HG02943 (cell line): ENCODE measurements at regions not wholly inside any gene's neighbourhood (a gene's known extent, or its start where the extent isn't known, plus 50 kb on each side); places are given as distances from the start of the nearest gene placed in this dataset.

ENCODE experiments used
- ATAC-seq: cut with Tn5 transposase; IDR thresholded peaks from one replicate; pipeline ENCODE4 v1.9.1; 2021; ENCODE audit warnings: mild to moderate bottlenecking, low read depth, moderate library complexity; ENCODE audit not compliant: unreplicated experiment

GRCh38 chr5:58076483-58077257 lies 383.2 kb downstream of the PLK2 start:
- ATAC-seq = no peak

- ATAC-seq = no peak
Measured at GRCh38 chr5:58075907-58076306, 384.0 kb downstream of the PLK2 start.

- no peak for ATAC-seq
Measured at GRCh38 chr5:58074717-58075116, 385.2 kb downstream of the PLK2 start.

- no peak for ATAC-seq
Measured at GRCh38 chr5:58074222-58074621, 385.7 kb downstream of the PLK2 start.

DNA sequence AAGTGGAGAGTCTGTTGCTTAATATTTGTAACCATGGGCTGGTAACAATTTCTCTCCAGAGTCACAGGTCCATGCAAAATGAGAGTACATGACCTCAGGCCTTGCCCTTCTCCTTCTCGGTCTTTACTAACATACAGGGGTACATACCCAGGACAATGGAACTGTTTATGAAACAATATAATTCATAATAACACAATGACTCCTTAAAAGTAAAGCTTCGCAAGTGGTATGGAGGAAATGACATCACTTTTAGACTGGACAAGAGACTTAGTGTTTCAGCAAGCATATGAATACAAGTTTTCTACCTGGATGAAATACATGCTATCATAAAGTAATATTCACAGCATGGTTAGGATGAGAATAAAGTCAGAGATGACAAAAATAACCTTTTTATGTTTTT lies 386.6 kb downstream of the PLK2 start:
- no peak for ATAC-seq

- no peak for ATAC-seq
Measured at GRCh38 chr5:58072300-58072965, 387.5 kb downstream of the PLK2 start.

DNA sequence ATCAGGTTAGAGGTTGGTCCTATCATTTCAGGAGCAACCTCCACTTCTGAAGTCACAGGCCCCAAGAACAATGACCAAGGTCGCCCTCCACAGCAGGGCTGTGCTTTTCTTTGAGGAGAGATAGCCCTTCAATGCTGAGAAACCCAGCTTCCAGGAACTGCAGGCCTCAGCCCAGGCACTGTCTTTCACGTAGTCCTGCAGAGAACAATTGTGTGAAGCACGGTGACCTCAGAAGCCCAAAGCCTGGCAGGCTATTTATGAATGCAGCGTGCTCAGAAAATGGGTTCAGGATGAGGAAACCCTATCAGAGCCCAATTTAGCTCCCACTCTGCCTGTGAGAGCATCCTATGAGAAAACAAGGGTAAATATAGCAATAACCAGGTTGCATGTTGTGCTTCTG lies 388.3 kb downstream of the PLK2 start:
- ATAC-seq = no peak

DNA sequence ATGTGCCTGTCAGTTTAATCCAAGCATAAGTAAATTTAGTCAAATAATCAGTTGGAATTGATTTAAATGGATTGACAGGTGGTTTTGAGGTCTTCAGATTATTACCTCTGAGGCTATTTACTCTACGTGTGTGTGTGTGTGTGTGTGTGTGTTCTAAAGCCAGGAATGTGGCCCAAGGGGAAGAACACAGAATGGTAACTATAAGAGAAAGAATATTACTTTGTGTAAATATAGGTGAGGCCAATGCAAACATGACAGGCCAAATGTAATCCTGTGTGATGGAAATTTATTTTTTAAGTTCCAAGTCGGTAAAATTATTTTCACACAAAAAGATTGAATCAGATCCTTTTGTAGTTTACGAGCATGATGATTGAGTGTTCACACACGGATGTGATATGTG lies 390.0 kb downstream of the PLK2 start:
- ATAC-seq = no peak

DNA sequence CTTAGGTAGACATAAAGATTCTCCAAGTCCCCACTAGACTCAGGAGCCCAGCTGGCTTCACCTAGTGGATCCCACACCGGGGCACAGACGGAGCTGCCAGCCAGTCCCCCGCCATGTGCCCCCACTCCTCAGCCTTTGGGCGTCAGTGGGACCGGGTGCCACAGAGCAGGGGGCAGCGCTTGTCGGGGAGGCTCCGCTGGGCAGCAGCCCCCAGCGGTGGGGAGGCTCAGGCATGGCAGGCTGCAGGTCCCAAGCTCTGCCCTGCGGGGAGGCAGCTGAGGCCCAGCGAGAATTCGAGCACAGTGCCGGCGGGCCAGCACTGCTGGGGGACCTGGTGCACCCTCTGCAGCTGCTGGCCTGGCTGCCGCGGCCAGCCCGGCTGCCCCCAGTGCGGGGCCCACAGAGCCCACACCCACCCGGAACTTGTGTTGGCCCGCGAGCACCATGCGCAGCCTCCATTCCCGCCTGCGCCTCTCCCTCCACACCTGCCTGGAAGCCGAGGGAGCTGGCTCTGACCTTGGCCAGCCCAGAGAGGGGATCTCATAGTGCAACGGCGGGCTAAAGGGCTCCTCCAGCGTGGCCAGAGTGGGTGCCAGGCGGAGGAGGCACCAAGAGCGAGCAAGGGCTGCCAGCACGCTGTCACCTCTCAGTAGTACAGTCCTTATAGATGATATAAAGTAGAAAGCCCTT lies 390.7 kb downstream of the PLK2 start:
- ATAC-seq = no peak

GRCh38 chr5:58066557-58066956 lies 393.3 kb downstream of the PLK2 start:
- no peak for ATAC-seq

- no peak for ATAC-seq
Measured at GRCh38 chr5:58066076-58066475, 393.8 kb downstream of the PLK2 start.

DNA sequence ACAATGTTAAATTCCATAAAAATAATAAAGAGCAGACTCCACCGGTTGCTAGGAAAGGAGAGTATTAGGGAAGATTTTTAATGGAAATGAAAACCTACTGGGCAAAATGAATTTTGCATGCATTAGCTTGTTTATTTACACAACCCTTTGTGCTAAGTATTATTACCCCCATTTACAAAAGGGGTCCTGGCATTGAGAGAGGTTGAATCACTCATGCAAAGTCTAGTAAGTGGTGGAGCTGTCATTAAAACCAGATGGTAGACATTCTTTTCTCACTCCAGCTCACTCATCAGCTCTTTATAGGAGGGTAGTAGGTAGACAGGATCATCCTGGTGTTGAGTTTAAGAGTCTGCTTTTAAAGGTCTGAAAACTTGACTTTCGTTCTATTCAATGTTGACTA lies 395.1 kb downstream of the PLK2 start:
- ATAC-seq = no peak

- ATAC-seq = no peak
Measured at GRCh38 chr5:58060996-58061395, 398.9 kb downstream of the PLK2 start.

GRCh38 chr5:58057324-58057723 lies 402.6 kb downstream of the PLK2 start:
- no peak for ATAC-seq

- no peak for ATAC-seq
Measured at GRCh38 chr5:58056546-58056945, 403.3 kb downstream of the PLK2 start.

- ATAC-seq = no peak
Measured at GRCh38 chr5:58054018-58054417, 405.9 kb downstream of the PLK2 start.

GRCh38 chr5:58048954-58049353 lies 410.9 kb downstream of the PLK2 start:
- ATAC-seq = no peak

GRCh38 chr5:58048185-58048925 lies 411.5 kb downstream of the PLK2 start:
- ATAC-seq = no peak

GRCh38 chr5:58046371-58046770 lies 413.5 kb downstream of the PLK2 start:
- no peak for ATAC-seq

GRCh38 chr5:58044166-58044565 lies 415.7 kb downstream of the PLK2 start:
- no peak for ATAC-seq
